A673 (cell line): ENCODE measurements at regions not wholly inside any gene's neighbourhood (a gene's known extent, or its start where the extent isn't known, plus 50 kb on each side); places are given as distances from the start of the nearest gene placed in this dataset.
A peak's percentile ranks its signal among the peaks of the same experiment; 100 is the strongest.

ENCODE experiments used
- BruUV-seq: library from RNA; stranded (reverse); fragments of 400-500 nt; replicated peaks from 2 replicates; lab custom pipeline; 2021; lab: Mats Ljungman, UMichigan
- CTCF ChIA-PET: fragments of 300-600 bp; sonication (Branson Sonifier 250); formaldehyde crosslinking; loops from one replicate; lab custom pipeline; 2022; ENCODE audit warnings: antibody characterized with exemption; lab: Charles Lee
- POLR2A ChIA-PET: fragments of 300-600 bp; sonication (Branson Sonifier 250); formaldehyde crosslinking; loops from one replicate; lab custom pipeline; 2022; ENCODE audit warnings: antibody characterized with exemption; ENCODE audit not compliant: low non-redundant PET; lab: Charles Lee
- DNase-seq: peaks from one replicate; pipeline ENCODE4 v3.0.0-alpha.2; 2015; ENCODE audit warnings: low spot score
- H3K27ac ChIP-seq: fragments of 200-600 bp; sonication (generic); 2 replicates; pipeline ENCODE4 v1.5.1; 2016; ENCODE audit warnings: mixed run types, low read depth, mild to moderate bottlenecking, mixed read lengths, antibody characterized with exemption, low read length; ENCODE audit not compliant: poor library complexity, severe bottlenecking
- H3K27me3 ChIP-seq: fragments of 200-600 bp; sonication (generic); replicated peaks from 2 replicates; pipeline ENCODE4 v1.6.1; 2017; ENCODE audit warnings: mixed run types, low read depth, mild to moderate bottlenecking, mixed read lengths, antibody characterized with exemption, low read length; ENCODE audit not compliant: insufficient read depth, poor library complexity
- H3K36me3 ChIP-seq: fragments of 200-600 bp; sonication (generic); 2 replicates; pipeline ENCODE4 v1.6.1; 2016; ENCODE audit warnings: mixed run types, mild to moderate bottlenecking, mixed read lengths, antibody characterized with exemption, low read length; ENCODE audit not compliant: insufficient read depth, poor library complexity, severe bottlenecking
- H3K4me1 ChIP-seq: fragments of 200-600 bp; sonication (generic); 2 replicates; pipeline ENCODE4 v1.6.1; 2017; ENCODE audit warnings: mixed run types, mild to moderate bottlenecking, mixed read lengths, antibody characterized with exemption, low read length; ENCODE audit not compliant: insufficient read depth, poor library complexity, severe bottlenecking
- H3K4me3 ChIP-seq: fragments of 200-600 bp; sonication (generic); 2 replicates; pipeline ENCODE4 v1.5.1; 2016; ENCODE audit warnings: low read depth, mixed run types, mild to moderate bottlenecking, mixed read lengths, low read length; ENCODE audit not compliant: poor library complexity, severe bottlenecking
- H3K9me3 ChIP-seq: fragments of 200-600 bp; sonication (generic); 2 replicates; pipeline ENCODE4 v1.6.1; 2016; ENCODE audit warnings: mixed run types, low read depth, mild to moderate bottlenecking, mixed read lengths, antibody characterized with exemption, low read length; ENCODE audit not compliant: poor library complexity, severe bottlenecking
- CTCF ChIP-seq: fragments of 300-800, 200-600 bp; sonication (generic); conservative IDR thresholded peaks from 2 replicates; pipeline ENCODE4 v1.5.1; 2017; ENCODE audit warnings: low read depth, mild to moderate bottlenecking, antibody characterized with exemption, low read length, moderate library complexity, mixed read lengths
- EZH2 ChIP-seq: fragments of 200-600 bp; sonication (generic); IDR thresholded peaks from 2 replicates; pipeline ENCODE4 v1.6.1; 2017; ENCODE audit warnings: borderline replicate concordance, low read depth, mild to moderate bottlenecking, mixed read lengths, antibody characterized with exemption, low read length; ENCODE audit not compliant: poor library complexity, severe bottlenecking
- intact Hi-C: fragments of 100-400 bp; cut with micrococcal nuclease; formaldehyde crosslinking; loops from one replicate; pipeline ENCODE4 v1.10.0; 2022; ENCODE audit not compliant: unreplicated experiment

- Histone ChIP-seq H3K4me3 (no peak overlapping the region), H3K27ac (no peak overlapping the region), H3K4me1 (peaks cover 11% of the 10 kb centered on the region), H3K27me3 (no peaks in the 10 kb centered on the region), H3K9me3 (no peaks in the 10 kb centered on the region), H3K36me3 (no peaks in the 10 kb centered on the region)
- no TSS peak for BruUV-seq
- ChIA-PET CTCF (no interaction called here), POLR2A (no interaction called here)
- intact Hi-C loops: loop anchor here (5.0 kb wide), 2 partner anchors 86 to 236 kb away; partner anchors contain the start of gene SMAD6
- TF ChIP-seq EZH2: no peak
- no peak for TF ChIP-seq CTCF
- DNase-seq: no peak
Observed at GRCh38 chr15:66615846-66616245, 50.0 kb upstream of the LCTL start.

- Histone ChIP-seq H3K27me3 (no peaks in the 10 kb centered on the region), H3K9me3 (no peaks in the 10 kb centered on the region), H3K27ac (no peak overlapping the region), H3K4me3 (no peak overlapping the region), H3K36me3 (no peaks in the 10 kb centered on the region), H3K4me1 (peaks cover 20% of the 10 kb centered on the region)
- intact Hi-C loops: loop anchor here (5.0 kb wide), 2 partner anchors 85 to 235 kb away; partner anchors contain the start of gene SMAD6
- CTCF ChIA-PET: interaction anchor here (0.6 kb wide), 2 partner anchors 236 to 266 kb away, joined by 3 to 5 read pairs; no protein-coding TSS in a partner anchor
- POLR2A ChIA-PET: no interaction called here
- no peak for TF ChIP-seq EZH2
- no peak for TF ChIP-seq CTCF
- BruUV-seq: no TSS peak
- DNase-seq: no peak
Observed at GRCh38 chr15:66617137-66618090, 51.6 kb upstream of the LCTL start.

GRCh38 chr15:66619152-66619903, 53.5 kb upstream of the LCTL start:
- POLR2A ChIA-PET: interaction anchor here (0.6 kb wide), 1 partner anchor 88 kb away, joined by 4 read pairs; no protein-coding TSS in a partner anchor
- Histone ChIP-seq H3K36me3 (no peaks in the 10 kb centered on the region), H3K4me1 (peaks cover 31% of the 10 kb centered on the region), H3K9me3 (no peaks in the 10 kb centered on the region), H3K27me3 (no peaks in the 10 kb centered on the region), H3K27ac (no peak overlapping the region), H3K4me3 (no peak overlapping the region)
- TF ChIP-seq CTCF: peak; percentile 84
- no peak for TF ChIP-seq EZH2
- intact Hi-C loops: loop anchor here (1.0 to 5.0 kb wide), 3 partner anchors 83 to 233 kb away; partner anchors contain the start of gene SMAD6
- CTCF ChIA-PET: interaction anchor here (0.5 to 1.2 kb wide), 8 partner anchors 79 to 244 kb away, joined by 3 to 13 read pairs (median 4); no protein-coding TSS in a partner anchor
- no TSS peak for BruUV-seq
- peak; percentile 69 for DNase-seq
